ENCODE measurements at regions not wholly inside any gene's neighbourhood (a gene's known extent, or its start where the extent isn't known, plus 50 kb on each side); places are given as distances from the start of the nearest gene placed in this dataset.

GRCh38 chr2:49619804-49620203 is 465.5 kb upstream of the FSHR start:
- ATAC-seq (no peak), DNase-seq (ENCODE audit: low read depth, low spot score) (no peak)
- Histone ChIP-seq H2AFZ (ENCODE audit: low read depth, low read length, poor library complexity, severe bottlenecking) (no peak overlapping the region), H3K9me2 (ENCODE audit: insufficient read depth) (no peaks in the 10 kb centered on the region), H3K4me2 (ENCODE audit: low read length) (no peak overlapping the region), H3K4me1 (ENCODE audit: control insufficient read depth in 1 of 2, insufficient read depth in 2 of 2, low read length in 2 of 2) (no peaks in the 10 kb centered on the region), H3K27me3 (ENCODE audit: insufficient read depth, low read length) (no peaks in the 10 kb centered on the region), H3K9me3 (ENCODE audit: control insufficient read depth in 1 of 2, insufficient read depth in 1 of 2, low read depth in 1 of 2, low read length in 2 of 2) (peaks cover 3 to 8% of the 10 kb centered on the region in 2 experiments; a peak in 2 of 4 replicates), H4K20me1 (ENCODE audit: insufficient read depth) (no peaks in the 10 kb centered on the region), H3K36me3 (ENCODE audit: control insufficient read depth in 1 of 2, insufficient read depth in 2 of 2, low read length in 2 of 2) (no peaks in the 10 kb centered on the region), H3K4me3 (replicated peaks in 1 of 2; ENCODE audit: low read depth in 1 of 2, low read length in 2 of 2) (no peak overlapping the region), H3K79me2 (ENCODE audit: insufficient read depth, low read length) (no peaks in the 10 kb centered on the region), H3K27ac (ENCODE audit: low read depth, low read length) (no peak overlapping the region), H3K9ac (ENCODE audit: low read length) (no peak overlapping the region)
- POLR2A ChIA-PET, result no interaction called here
- RAD21 ChIA-PET (ENCODE audit: low non-redundant PET in 1 of 2, low total read pairs in 2 of 2, uncharacterized antibody in 2 of 2, unreplicated experiment in 2 of 2), result no interaction called here
- CTCF ChIA-PET, result no interaction called here
- TF ChIP-seq RAD21 (IDR thresholded peaks at IDR 0.05; ENCODE audit: low read depth) (no peak), EZH2 (IDR thresholded peaks at IDR 0.05) (no peak), EGR1 (IDR thresholded peaks at IDR 0.05; ENCODE audit: low read depth) (no peak), MAX (IDR thresholded peaks at IDR 0.05) (no peak), ATF3 (IDR thresholded peaks at IDR 0.05) (no peak), SRF (IDR thresholded peaks at IDR 0.05; ENCODE audit: low read depth) (no peak), CEBPB (IDR thresholded peaks at IDR 0.05; ENCODE audit: low read depth) (no peak), YY1 (IDR thresholded peaks at IDR 0.05; ENCODE audit: extremely low read depth, insufficient replicate concordance, low read depth, low read length) (no peak), EZH2phosphoT487 (IDR thresholded peaks at IDR 0.05; ENCODE audit: borderline replicate concordance) (no peak), ZBTB33 (IDR thresholded peaks at IDR 0.05; ENCODE audit: extremely low read depth, insufficient replicate concordance, low read length) (no peak), ZNF274 (IDR thresholded peaks at IDR 0.05; ENCODE audit: low read depth, low read length) (no peak), TCF7L2 (IDR thresholded peaks at IDR 0.05; ENCODE audit: borderline replicate concordance, extremely low read depth, insufficient read depth, insufficient read length) (no peak), FOSL1 (IDR thresholded peaks at IDR 0.05; ENCODE audit: low read depth) (no peak), CBX3 (IDR thresholded peaks at IDR 0.05; ENCODE audit: low read depth) (no peak), POLR2A (IDR thresholded peaks at IDR 0.05; ENCODE audit: borderline replicate concordance, extremely low read depth, insufficient read depth, insufficient read length) (no peak)
- intact Hi-C loops (cut with micrococcal nuclease), result no loop called here
- BruUV-seq (replicated peaks), result no TSS peak
